Gastroesophageal sphincter (tissue), 4 donors: ENCODE measurements at regions not wholly inside any gene's neighbourhood (a gene's known extent, or its start where the extent isn't known, plus 50 kb on each side); places are given as distances from the start of the nearest gene placed in this dataset.

Source experiments
- ATAC-seq: fragments of 150-250 bp; one replicate; pipeline ENCODE4 v1.9.1; 2016; ENCODE audit warnings: mild to moderate bottlenecking, moderate library complexity
- H3K27ac ChIP-seq, 4 donors: fragments of 200-600 bp; sonication (generic) in 3 of 4; 1 replicate in 3 of 4; 2 replicates in 1 of 4; pipeline ENCODE4 v1.5.1; 2016 to 2019
- H3K27me3 ChIP-seq: fragments of 200-600 bp; sonication (generic); one replicate; pipeline ENCODE4 v1.5.1; 2019
- H3K36me3 ChIP-seq, 2 donors: fragments of 200-600 bp; sonication (generic); one replicate each; pipeline ENCODE4 v1.5.1; 2019; ENCODE audit warnings: control low read depth in 1 of 2
- H3K4me1 ChIP-seq, 3 donors: fragments of 200-600 bp; sonication (generic); 1 replicate in 2 of 3; 2 replicates in 1 of 3; pipeline ENCODE4 v1.5.1; 2016 to 2019; ENCODE audit warnings: control low read depth in 2 of 3
- H3K4me3 ChIP-seq, 2 donors: fragments of 200-600 bp; sonication (generic); one replicate each; pipeline ENCODE4 v1.5.1; 2019; ENCODE audit warnings: mild to moderate bottlenecking in 1 of 2, moderate library complexity in 1 of 2
- H3K9me3 ChIP-seq, 3 donors: fragments of 200-600 bp; sonication (generic); one replicate each; pipeline ENCODE4 v1.5.1; 2017 to 2019; ENCODE audit warnings: control low read depth in 2 of 3
- CTCF ChIP-seq, 4 experiments: fragments of 200-600 bp in 2 of 4; fragments of 450-650 bp in 2 of 4; sonication (generic) in 1 of 4; IDR thresholded peaks; one replicate each; pipeline ENCODE4 v1.5.1; 2017 to 2019; ENCODE audit warnings: antibody characterized with exemption in 4 of 4, mild to moderate bottlenecking in 2 of 4, moderate library complexity in 2 of 4
- EP300 ChIP-seq: sonication (generic); formaldehyde crosslinking; IDR thresholded peaks from one replicate; pipeline ENCODE4 v1.6.1; 2017; ENCODE audit warnings: antibody characterized with exemption, mild to moderate bottlenecking
- POLR2A ChIP-seq, 2 donors: fragments of 450-650 bp; IDR thresholded peaks; one replicate each; pipeline ENCODE4 v1.6.1; 2017; ENCODE audit warnings: antibody characterized with exemption in 2 of 2, mild to moderate bottlenecking in 2 of 2, moderate library complexity in 1 of 2
- POLR2AphosphoS5 ChIP-seq: sonication (generic); formaldehyde crosslinking; IDR thresholded peaks from one replicate; pipeline ENCODE4 v1.6.1; 2017; ENCODE audit warnings: antibody characterized with exemption
- WGBS, 2 donors: methylation state at CpG; one replicate each; pipeline ENCODE4 v1.1.5; 2018; ENCODE audit warnings: low coverage in 1 of 2; 5-methylcytosine and 5-hydroxymethylcytosine counted together

DNA sequence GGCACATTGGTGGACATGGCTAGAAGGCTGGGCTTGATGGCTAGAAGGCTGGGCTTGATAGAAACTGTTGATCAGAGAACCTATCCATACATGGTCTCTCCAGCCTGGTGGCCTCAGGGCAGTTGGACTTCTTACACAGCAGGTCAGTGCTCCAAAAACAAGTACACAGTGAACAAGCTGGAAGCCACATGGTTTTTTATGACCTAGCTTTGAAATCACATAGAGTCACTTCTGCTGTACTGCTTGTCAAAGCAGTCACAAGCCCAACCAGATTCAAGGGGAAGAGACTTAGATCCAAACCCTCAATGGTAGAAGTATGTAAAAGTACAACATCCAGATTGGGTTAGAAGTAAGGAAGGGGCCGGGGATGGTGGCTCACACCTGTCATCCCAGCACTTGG is 89.4 kb upstream of the HES1 start:
- Histone ChIP-seq H3K27ac (peak overlapping the region in 1 of 4 donors; percentile 53), H3K36me3 (no peaks in the 10 kb centered on the region), H3K4me3 (no peak overlapping the region), H3K4me1 (peaks cover 0 to 17% (median 6%) of the 10 kb centered on the region in 3 donors), H3K27me3 (no peaks in the 10 kb centered on the region), H3K9me3 (peaks cover 0 to 15% (median 2%) of the 10 kb centered on the region in 3 donors)
- ATAC-seq = no peak
- 100% methylated on average over 1 of the region's 1 CpG for WGBS, 2 donors
- TF ChIP-seq CTCF (IDR thresholded peaks at IDR 0.05) (no peak), POLR2A (IDR thresholded peaks at IDR 0.05) (no peak), POLR2AphosphoS5 (no peak), EP300 (no peak)

GRCh38 chr3:194046995-194047645 is 88.8 kb upstream of the HES1 start:
- Histone ChIP-seq H3K4me1 (peaks cover 0 to 17% (median 6%) of the 10 kb centered on the region in 3 donors), H3K4me3 (no peak overlapping the region), H3K27ac (peak overlapping the region in 3 of 4 donors; percentile 18 to 53 (median 44)), H3K27me3 (no peaks in the 10 kb centered on the region), H3K36me3 (no peaks in the 10 kb centered on the region), H3K9me3 (peaks cover 0 to 18% (median 2%) of the 10 kb centered on the region in 3 donors)
- peak; percentile 17 for TF ChIP-seq POLR2AphosphoS5
- TF ChIP-seq POLR2A (IDR thresholded peaks at IDR 0.05) = no peak
- WGBS, 2 donors = 0 to 3% methylated on average over 1 to 4 of the region's 4 CpGs
- peak; percentile 77 for ATAC-seq

DNA sequence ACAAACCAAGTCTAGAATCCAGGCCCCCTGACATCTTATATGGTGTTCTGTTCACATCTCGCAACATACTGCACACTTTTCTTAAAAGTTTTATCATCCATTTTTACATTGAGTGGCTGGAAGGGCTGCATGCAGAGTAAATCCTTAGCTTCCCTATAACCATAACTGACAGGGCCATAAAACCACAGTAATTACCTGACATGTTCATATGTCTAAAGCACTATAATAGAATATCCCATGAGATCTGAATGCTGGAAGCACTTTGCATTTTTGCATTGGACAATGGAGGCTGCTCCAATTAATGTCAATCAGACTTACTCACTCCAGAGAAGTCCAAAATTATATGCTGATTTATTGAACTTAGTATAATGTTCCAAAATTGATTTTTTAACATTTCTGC is 86.6 kb upstream of the HES1 start:
- no peaks in the 10 kb centered on the region for H3K36me3 ChIP-seq

DNA sequence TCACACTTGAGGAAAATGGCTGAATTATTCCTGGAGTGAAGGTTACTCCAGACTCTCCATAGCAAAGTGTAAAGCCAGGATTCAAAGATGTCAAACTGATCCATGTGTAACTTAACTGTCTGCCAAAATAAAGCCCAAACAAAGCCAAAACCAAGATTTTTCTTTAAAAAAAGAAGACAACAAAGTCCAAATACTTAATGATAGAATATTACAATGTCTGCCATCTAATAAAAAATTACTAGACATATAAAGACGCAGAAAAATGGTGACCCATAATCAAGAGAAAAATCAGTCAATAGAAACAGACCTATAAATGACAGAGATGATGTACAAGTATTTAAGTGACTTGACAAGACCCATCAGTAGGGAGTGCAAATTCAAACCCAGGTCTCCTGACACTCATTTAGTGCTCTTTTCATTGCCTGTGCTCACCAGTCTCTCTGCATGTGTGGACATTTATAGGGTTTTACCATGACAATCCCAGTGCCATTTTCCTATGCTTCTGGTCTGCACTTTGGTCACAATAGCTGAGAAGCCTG is 85.1 kb upstream of the HES1 start:
- no peak for ATAC-seq
- Histone ChIP-seq H3K27me3 (no peaks in the 10 kb centered on the region), H3K4me3 (no peak overlapping the region), H3K36me3 (no peaks in the 10 kb centered on the region), H3K9me3 (peaks cover 0 to 18% (median 2%) of the 10 kb centered on the region in 3 donors), H3K4me1 (peaks cover 0 to 17% (median 6%) of the 10 kb centered on the region in 3 donors), H3K27ac (no peak overlapping the region)
- 92 to 100% methylated on average over 1 of the region's 1 CpG for WGBS, 2 donors
- TF ChIP-seq POLR2AphosphoS5 = no peak
- no peak for TF ChIP-seq CTCF (IDR thresholded peaks at IDR 0.05)
- no peak for TF ChIP-seq EP300
- no peak for TF ChIP-seq POLR2A (IDR thresholded peaks at IDR 0.05)

More for the DNA sequence above, 86.6 kb upstream of the HES1 start:
- Histone ChIP-seq H3K4me3 (no peak overlapping the region), H3K27me3 (no peaks in the 10 kb centered on the region), H3K4me1 (peaks cover 0 to 17% (median 6%) of the 10 kb centered on the region in 3 donors), H3K9me3 (peaks cover 0 to 18% (median 2%) of the 10 kb centered on the region in 3 donors), H3K27ac (no peak overlapping the region)
- no peak for ATAC-seq
- TF ChIP-seq EP300 (no peak), CTCF (IDR thresholded peaks at IDR 0.05) (no peak), POLR2AphosphoS5 (no peak), POLR2A (IDR thresholded peaks at IDR 0.05) (no peak)
- WGBS, 2 donors = 89 to 100% methylated on average over 1 of the region's 1 CpG

- H3K27ac ChIP-seq = no peak overlapping the region
- TF ChIP-seq EP300 (no peak), POLR2A (IDR thresholded peaks at IDR 0.05) (no peak), CTCF (IDR thresholded peaks at IDR 0.05) (no peak), POLR2AphosphoS5 (no peak)
- peaks cover 0 to 18% (median 2%) of the 10 kb centered on the region in 3 donors for H3K9me3 ChIP-seq
- no peaks in the 10 kb centered on the region for H3K36me3 ChIP-seq
- H3K4me1 ChIP-seq = peaks cover 0 to 14% (median 6%) of the 10 kb centered on the region in 3 donors
- no peak overlapping the region for H3K4me3 ChIP-seq
- no peak for ATAC-seq
- H3K27me3 ChIP-seq = no peaks in the 10 kb centered on the region
- 83 to 94% methylated on average over 2 of the region's 2 CpGs for WGBS, 2 donors
Measured at GRCh38 chr3:194051366-194052149, 84.4 kb upstream of the HES1 start.
